ENCODE measurements at regions not wholly inside any gene's neighbourhood (a gene's known extent, or its start where the extent isn't known, plus 50 kb on each side); places are given as distances from the start of the nearest gene placed in this dataset.

GRCh38 chr19:57025491-57025890 lies 94.3 kb upstream of the USP29 start:
- no peak overlapping the region for H3K9ac ChIP-seq (ENCODE audit: low read length)
- H2AFZ ChIP-seq (ENCODE audit: low read length) = no peak overlapping the region
- H3K4me3 ChIP-seq (ENCODE audit: low read length) = no peak overlapping the region
- H3K9me2 ChIP-seq (replicated peaks; ENCODE audit: insufficient read depth, low read length) = no peaks in the 10 kb centered on the region
- DNase-seq = no peak
- TF ChIP-seq EZH2 (optimal IDR thresholded peaks at IDR 0.05; ENCODE audit: low read depth, low read length) (no peak), EZH2phosphoT487 (IDR thresholded peaks at IDR 0.05; ENCODE audit: low read length) (no peak)
- TF ChIP-seq, protein P1, sequence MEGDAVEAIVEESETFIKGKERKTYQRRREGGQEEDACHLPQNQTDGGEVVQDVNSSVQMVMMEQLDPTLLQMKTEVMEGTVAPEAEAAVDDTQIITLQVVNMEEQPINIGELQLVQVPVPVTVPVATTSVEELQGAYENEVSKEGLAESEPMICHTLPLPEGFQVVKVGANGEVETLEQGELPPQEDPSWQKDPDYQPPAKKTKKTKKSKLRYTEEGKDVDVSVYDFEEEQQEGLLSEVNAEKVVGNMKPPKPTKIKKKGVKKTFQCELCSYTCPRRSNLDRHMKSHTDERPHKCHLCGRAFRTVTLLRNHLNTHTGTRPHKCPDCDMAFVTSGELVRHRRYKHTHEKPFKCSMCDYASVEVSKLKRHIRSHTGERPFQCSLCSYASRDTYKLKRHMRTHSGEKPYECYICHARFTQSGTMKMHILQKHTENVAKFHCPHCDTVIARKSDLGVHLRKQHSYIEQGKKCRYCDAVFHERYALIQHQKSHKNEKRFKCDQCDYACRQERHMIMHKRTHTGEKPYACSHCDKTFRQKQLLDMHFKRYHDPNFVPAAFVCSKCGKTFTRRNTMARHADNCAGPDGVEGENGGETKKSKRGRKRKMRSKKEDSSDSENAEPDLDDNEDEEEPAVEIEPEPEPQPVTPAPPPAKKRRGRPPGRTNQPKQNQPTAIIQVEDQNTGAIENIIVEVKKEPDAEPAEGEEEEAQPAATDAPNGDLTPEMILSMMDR (IDR thresholded peaks at IDR 0.05; ENCODE audit: low read length) = no peak
- H4K20me1 ChIP-seq (ENCODE audit: insufficient read depth, low read length) = no peaks in the 10 kb centered on the region
- no peaks in the 10 kb centered on the region for H3K79me2 ChIP-seq (ENCODE audit: low read length)
- H3K27ac ChIP-seq (ENCODE audit: low read length) = no peak overlapping the region
- no peaks in the 10 kb centered on the region for H3K36me3 ChIP-seq (replicated peaks; ENCODE audit: insufficient read depth, low read length)
- H3K9me3 ChIP-seq (replicated peaks; ENCODE audit: insufficient read depth, low read length) = no peaks in the 10 kb centered on the region
- H3K4me1 ChIP-seq (ENCODE audit: low read length) = no peaks in the 10 kb centered on the region
- H3F3A ChIP-seq (ENCODE audit: insufficient read depth, low read length) = no peaks in the 10 kb centered on the region
- H3K4me2 ChIP-seq (ENCODE audit: low read depth, low read length) = no peak overlapping the region
- H3K27me3 ChIP-seq (replicated peaks; ENCODE audit: insufficient read depth, low read length) = no peaks in the 10 kb centered on the region

DNA sequence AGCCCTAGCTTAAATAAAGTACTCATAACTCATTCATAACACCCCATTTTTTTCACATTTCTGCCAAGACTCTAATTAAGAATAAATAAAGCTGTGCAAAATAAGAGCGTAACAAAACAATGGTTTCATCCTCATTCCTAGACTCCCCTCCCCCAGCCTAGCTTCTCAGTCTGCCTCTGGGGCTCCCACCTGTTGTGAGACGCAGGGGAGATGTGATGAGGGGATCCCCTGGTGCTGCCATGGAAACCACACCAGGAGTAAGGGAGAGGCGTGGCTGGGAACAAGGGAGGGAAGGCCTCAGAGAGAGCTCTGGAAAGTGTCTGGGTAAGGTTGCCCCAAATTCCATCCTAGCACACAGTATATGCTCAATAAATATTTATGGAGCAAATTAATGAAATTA lies 93.3 kb upstream of the USP29 start:
- Histone ChIP-seq H3K27ac (ENCODE audit: low read length) (no peak overlapping the region), H4K20me1 (ENCODE audit: insufficient read depth, low read length) (no peaks in the 10 kb centered on the region), H3F3A (ENCODE audit: insufficient read depth, low read length) (no peaks in the 10 kb centered on the region), H3K27me3 (replicated peaks; ENCODE audit: insufficient read depth, low read length) (no peaks in the 10 kb centered on the region), H2AFZ (ENCODE audit: low read length) (no peak overlapping the region), H3K4me3 (ENCODE audit: low read length) (no peak overlapping the region), H3K79me2 (ENCODE audit: low read length) (no peaks in the 10 kb centered on the region), H3K4me2 (ENCODE audit: low read depth, low read length) (no peak overlapping the region), H3K9me3 (replicated peaks; ENCODE audit: insufficient read depth, low read length) (no peaks in the 10 kb centered on the region), H3K4me1 (ENCODE audit: low read length) (no peaks in the 10 kb centered on the region), H3K36me3 (replicated peaks; ENCODE audit: insufficient read depth, low read length) (no peaks in the 10 kb centered on the region), H3K9ac (ENCODE audit: low read length) (no peak overlapping the region), H3K9me2 (replicated peaks; ENCODE audit: insufficient read depth, low read length) (no peaks in the 10 kb centered on the region)
- TF ChIP-seq EZH2 (optimal IDR thresholded peaks at IDR 0.05; ENCODE audit: low read depth, low read length) (no peak), EZH2phosphoT487 (IDR thresholded peaks at IDR 0.05; ENCODE audit: low read length) (no peak)
- TF ChIP-seq, protein P1 (IDR thresholded peaks at IDR 0.05; ENCODE audit: low read length) = no peak
- no peak for DNase-seq

- Histone ChIP-seq H3K79me2 (ENCODE audit: low read length) (no peaks in the 10 kb centered on the region), H3K9me3 (replicated peaks; ENCODE audit: insufficient read depth, low read length) (no peaks in the 10 kb centered on the region), H3K36me3 (replicated peaks; ENCODE audit: insufficient read depth, low read length) (no peaks in the 10 kb centered on the region), H4K20me1 (ENCODE audit: insufficient read depth, low read length) (no peaks in the 10 kb centered on the region), H3F3A (ENCODE audit: insufficient read depth, low read length) (no peaks in the 10 kb centered on the region), H3K9ac (ENCODE audit: low read length) (no peak overlapping the region), H3K4me3 (ENCODE audit: low read length) (no peak overlapping the region), H3K4me2 (ENCODE audit: low read depth, low read length) (no peak overlapping the region), H2AFZ (ENCODE audit: low read length) (no peak overlapping the region), H3K27ac (ENCODE audit: low read length) (no peak overlapping the region), H3K4me1 (ENCODE audit: low read length) (no peaks in the 10 kb centered on the region), H3K9me2 (replicated peaks; ENCODE audit: insufficient read depth, low read length) (no peaks in the 10 kb centered on the region), H3K27me3 (replicated peaks; ENCODE audit: insufficient read depth, low read length) (no peaks in the 10 kb centered on the region)
- DNase-seq = no peak
- TF ChIP-seq, protein P1 (IDR thresholded peaks at IDR 0.05; ENCODE audit: low read length) = no peak
- no peak for TF ChIP-seq EZH2phosphoT487 (IDR thresholded peaks at IDR 0.05; ENCODE audit: low read length)
- no peak for TF ChIP-seq EZH2 (optimal IDR thresholded peaks at IDR 0.05; ENCODE audit: low read depth, low read length)
Measured at GRCh38 chr19:57027360-57027759, 92.4 kb upstream of the USP29 start.
